GM18909 (cell line): ENCODE measurements at regions not wholly inside any gene's neighbourhood (a gene's known extent, or its start where the extent isn't known, plus 50 kb on each side); places are given as distances from the start of the nearest gene placed in this dataset.
"Not testable (repeated sequence)": the region's sequence is repeated elsewhere in the genome, so short reads cannot be mapped to it uniquely, and the experiment has no call there.

Source experiments
- ATAC-seq: cut with Tn5 transposase; IDR thresholded peaks from one replicate; pipeline ENCODE4 v1.9.1; 2021; ENCODE audit warnings: mild to moderate bottlenecking; ENCODE audit not compliant: unreplicated experiment, poor library complexity

- not testable (repeated sequence) for ATAC-seq
Observed at GRCh38 chr10:46645110-46645509, 66.2 kb downstream of the SYT15 start.

- not testable (repeated sequence) for ATAC-seq
Observed at GRCh38 chr10:46646132-46646531, 67.2 kb downstream of the SYT15 start.

- ATAC-seq: not testable (repeated sequence)
Observed at GRCh38 chr10:46650967-46651366, 72.0 kb downstream of the SYT15 start.

GRCh38 chr10:46657437-46657836, 78.5 kb downstream of the SYT15 start:
- not testable (repeated sequence) for ATAC-seq

- not testable (repeated sequence) for ATAC-seq
Observed at GRCh38 chr10:46660027-46660834, 81.3 kb downstream of the SYT15 start.

- ATAC-seq: not testable (repeated sequence)
Observed at GRCh38 chr10:46660835-46661164, 81.9 kb downstream of the SYT15 start.

- ATAC-seq: not testable (repeated sequence)
Observed at GRCh38 chr10:46665536-46665935, 86.6 kb downstream of the SYT15 start.

- not testable (repeated sequence) for ATAC-seq
Observed at GRCh38 chr10:46668357-46668997, 89.5 kb downstream of the SYT15 start.

- ATAC-seq: not testable (repeated sequence)
Observed at GRCh38 chr10:46677836-46678435, 99.0 kb downstream of the SYT15 start.

GRCh38 chr10:46691397-46691796, 112.5 kb downstream of the SYT15 start:
- ATAC-seq: not testable (repeated sequence)

GRCh38 chr10:46693218-46693617, 114.3 kb downstream of the SYT15 start:
- not testable (repeated sequence) for ATAC-seq

- ATAC-seq: not testable (repeated sequence)
Observed at GRCh38 chr10:46717264-46717663, 138.3 kb downstream of the SYT15 start.

- not testable (repeated sequence) for ATAC-seq
Observed at GRCh38 chr10:46718014-46718413, 139.1 kb downstream of the SYT15 start.

- ATAC-seq: not testable (repeated sequence)
Observed at GRCh38 chr10:46720386-46720785, 141.5 kb downstream of the SYT15 start.

- ATAC-seq: not testable (repeated sequence)
Observed at GRCh38 chr10:46720811-46721518, 142.0 kb downstream of the SYT15 start.

- ATAC-seq: not testable (repeated sequence)
Observed at GRCh38 chr10:46724258-46724657, 145.3 kb downstream of the SYT15 start.

GRCh38 chr10:46728359-46728758, 149.4 kb downstream of the SYT15 start:
- ATAC-seq: not testable (repeated sequence)

- ATAC-seq: not testable (repeated sequence)
Observed at GRCh38 chr10:46730729-46731128, 151.8 kb downstream of the SYT15 start.

GRCh38 chr10:46733635-46734261, 154.8 kb downstream of the SYT15 start:
- not testable (repeated sequence) for ATAC-seq

GRCh38 chr10:46734262-46734642, 155.3 kb downstream of the SYT15 start:
- not testable (repeated sequence) for ATAC-seq
